Heart left ventricle (tissue), 13 donors: ENCODE measurements at regions not wholly inside any gene's neighbourhood (a gene's known extent, or its start where the extent isn't known, plus 50 kb on each side); places are given as distances from the start of the nearest gene placed in this dataset.

ENCODE experiments used
- POLR2A ChIP-seq, 2 donors: fragments of 450-650 bp; IDR thresholded peaks; one replicate each; pipeline ENCODE4 v1.6.1; 2017; ENCODE audit warnings: antibody characterized with exemption in 2 of 2, mild to moderate bottlenecking in 2 of 2, moderate library complexity in 2 of 2
- TF ChIP-seq, protein P1 (sequence below), 12 donors: fragments of 200-600 bp; sonication (generic) in 4 of 12; IDR thresholded peaks; one replicate each; pipeline versions ENCODE4 v1.5.0 to v1.8.0; 2018 to 2022; ENCODE audit warnings: antibody characterized with exemption in 12 of 12, mild to moderate bottlenecking in 5 of 12
- donor health status: ischemic (EF 13 %, LVEDD 7.1; RV severe dilation, severe dysfunction).
- donor health status: DM: no; HTN: yes; CAD: no.
- donor health status: DM: no; HTN: no; CAD: no.
- donor health status: ischemic (EF 25% LVEDD 6.9; RV normal size, moderate dysfunction).
- donor health status: ischemic (EF 25% LVEDD 5.7; RV mildly dilated, moderate dysfunction).
- donor health status: ischemic (EF 35%, LVEDD 5.7; RV mildly dilated, moderate dysfunction).
- donor health status: nonischemic (EF 11% LVEDD 7.7; RV severe dilation, severe dysfunction).
- donor health status: DM: yes; HTN: yes; CAD: no.
- donor health status: PGD.
- donor health status: ischemic (EF 29% LVEDD 5.4; RV normal size, mild dysfunction).
- donor health status: nonischemic (EF 23%, LVEDD 6.1; RV moderate dilation, normal function).

DNA sequence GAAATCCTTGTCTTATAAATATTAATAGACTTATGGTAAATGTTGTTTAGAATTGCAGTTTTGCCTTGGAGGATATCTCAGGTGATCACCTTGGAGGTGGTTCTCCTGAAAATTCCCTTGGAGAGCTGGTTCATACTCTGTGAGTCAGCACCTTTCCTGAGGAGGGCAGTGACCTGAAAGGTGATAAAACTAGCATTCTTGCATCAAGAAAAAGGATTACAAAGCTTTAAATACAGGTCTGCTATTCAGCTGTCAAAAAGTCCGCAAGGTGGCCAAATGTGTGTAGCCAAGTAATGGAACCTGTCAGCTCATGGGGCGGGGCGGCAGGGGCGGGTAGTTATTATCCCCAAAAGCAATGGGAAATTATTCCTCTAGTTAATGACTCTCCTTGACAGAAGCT lies 52.8 kb upstream of the EDARADD start:
- TF ChIP-seq, protein P1, sequence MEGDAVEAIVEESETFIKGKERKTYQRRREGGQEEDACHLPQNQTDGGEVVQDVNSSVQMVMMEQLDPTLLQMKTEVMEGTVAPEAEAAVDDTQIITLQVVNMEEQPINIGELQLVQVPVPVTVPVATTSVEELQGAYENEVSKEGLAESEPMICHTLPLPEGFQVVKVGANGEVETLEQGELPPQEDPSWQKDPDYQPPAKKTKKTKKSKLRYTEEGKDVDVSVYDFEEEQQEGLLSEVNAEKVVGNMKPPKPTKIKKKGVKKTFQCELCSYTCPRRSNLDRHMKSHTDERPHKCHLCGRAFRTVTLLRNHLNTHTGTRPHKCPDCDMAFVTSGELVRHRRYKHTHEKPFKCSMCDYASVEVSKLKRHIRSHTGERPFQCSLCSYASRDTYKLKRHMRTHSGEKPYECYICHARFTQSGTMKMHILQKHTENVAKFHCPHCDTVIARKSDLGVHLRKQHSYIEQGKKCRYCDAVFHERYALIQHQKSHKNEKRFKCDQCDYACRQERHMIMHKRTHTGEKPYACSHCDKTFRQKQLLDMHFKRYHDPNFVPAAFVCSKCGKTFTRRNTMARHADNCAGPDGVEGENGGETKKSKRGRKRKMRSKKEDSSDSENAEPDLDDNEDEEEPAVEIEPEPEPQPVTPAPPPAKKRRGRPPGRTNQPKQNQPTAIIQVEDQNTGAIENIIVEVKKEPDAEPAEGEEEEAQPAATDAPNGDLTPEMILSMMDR (IDR thresholded peaks at IDR 0.05): no peak
- no peak for TF ChIP-seq POLR2A (IDR thresholded peaks at IDR 0.05)
